ENCODE measurements at regions not wholly inside any gene's neighbourhood (a gene's known extent, or its start where the extent isn't known, plus 50 kb on each side); places are given as distances from the start of the nearest gene placed in this dataset.
A peak's percentile ranks its signal among the peaks of the same experiment; 100 is the strongest.

DNA sequence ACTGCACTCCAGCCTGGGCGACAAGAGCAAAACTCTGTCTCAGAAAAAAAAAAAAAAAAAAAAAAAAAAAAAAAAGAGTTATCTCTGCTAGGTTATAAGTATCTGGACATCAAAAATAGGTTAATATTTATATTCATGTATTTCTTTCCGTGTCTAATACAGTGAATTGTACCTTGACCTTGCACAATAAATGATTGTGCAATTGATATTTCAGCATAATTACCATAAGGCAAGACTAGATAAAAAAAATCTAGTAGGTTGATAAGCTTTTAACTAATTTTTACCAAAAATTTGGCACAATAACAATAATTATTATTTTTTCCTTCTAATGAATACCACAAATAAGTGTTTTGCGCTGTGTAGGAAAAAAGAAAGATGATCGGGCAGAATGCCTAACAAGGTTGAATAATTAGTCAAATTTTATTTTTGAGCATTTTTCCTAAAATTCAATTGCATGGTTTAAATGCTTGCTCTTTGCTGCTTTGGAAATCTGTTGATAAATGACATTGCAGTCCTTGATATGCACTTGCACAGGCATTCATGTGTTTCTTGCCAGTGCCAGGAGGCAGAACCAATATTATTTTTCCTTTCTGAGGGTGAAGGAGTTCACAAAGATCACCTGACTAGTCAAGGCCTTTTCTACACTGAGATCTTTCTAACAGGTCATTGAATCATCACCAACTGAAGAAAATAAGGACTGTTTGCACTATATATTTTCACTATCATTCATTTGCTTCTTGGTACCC lies 127.5 kb downstream of the ARRDC3 start:
- no peaks in the 10 kb centered on the region for H3K36me3 ChIP-seq (replicated peaks; ENCODE audit: insufficient read depth, low read length)
- no peak for TF ChIP-seq EZH2phosphoT487 (IDR thresholded peaks at IDR 0.05; ENCODE audit: low read length)
- H3K4me2 ChIP-seq (ENCODE audit: low read depth, low read length), result no peak overlapping the region
- no peaks in the 10 kb centered on the region for H3K27me3 ChIP-seq (replicated peaks; ENCODE audit: insufficient read depth, low read length)
- H2AFZ ChIP-seq (ENCODE audit: low read length), result no peak overlapping the region
- H3K9me3 ChIP-seq (replicated peaks; ENCODE audit: insufficient read depth, low read length), result no peaks in the 10 kb centered on the region
- DNase-seq, result no peak
- no peaks in the 10 kb centered on the region for H3K4me1 ChIP-seq (ENCODE audit: low read length)
- H3K27ac ChIP-seq (ENCODE audit: low read length), result no peak overlapping the region
- no peaks in the 10 kb centered on the region for H3K9me2 ChIP-seq (replicated peaks; ENCODE audit: insufficient read depth, low read length)
- H3K79me2 ChIP-seq (ENCODE audit: low read length), result no peaks in the 10 kb centered on the region
- no peaks in the 10 kb centered on the region for H3F3A ChIP-seq (ENCODE audit: insufficient read depth, low read length)
- H3K9ac ChIP-seq (ENCODE audit: low read length), result no peak overlapping the region
- H3K4me3 ChIP-seq (ENCODE audit: low read length), result no peak overlapping the region
- H4K20me1 ChIP-seq (ENCODE audit: insufficient read depth, low read length), result no peaks in the 10 kb centered on the region

DNA sequence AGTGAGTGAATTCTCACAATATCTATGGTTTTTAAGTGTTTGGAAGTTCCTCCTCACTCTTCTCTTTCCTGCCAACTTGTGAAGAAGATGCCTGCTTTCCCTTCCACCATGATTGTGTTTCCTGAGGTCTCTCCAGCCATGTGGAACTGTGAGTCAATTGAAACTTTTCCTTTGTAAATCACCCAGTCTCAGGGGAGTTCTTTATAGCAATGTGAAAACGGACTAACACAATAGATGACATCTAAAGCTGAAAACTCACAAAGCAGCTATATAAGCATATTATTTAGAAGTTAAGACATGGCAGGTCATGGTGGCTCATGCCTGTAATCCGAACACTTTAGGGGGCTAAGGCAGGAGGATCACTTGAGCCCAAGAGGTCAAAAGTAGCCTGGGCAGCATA lies 130.2 kb downstream of the ARRDC3 start:
- H3K79me2 ChIP-seq (ENCODE audit: low read length), result no peaks in the 10 kb centered on the region
- H3K27ac ChIP-seq (ENCODE audit: low read length), result no peak overlapping the region
- no peaks in the 10 kb centered on the region for H3K4me1 ChIP-seq (ENCODE audit: low read length)
- H3K4me3 ChIP-seq (ENCODE audit: low read length), result no peak overlapping the region
- no peak overlapping the region for H3K9ac ChIP-seq (ENCODE audit: low read length)
- no peaks in the 10 kb centered on the region for H3K9me2 ChIP-seq (replicated peaks; ENCODE audit: insufficient read depth, low read length)
- H3F3A ChIP-seq (ENCODE audit: insufficient read depth, low read length), result no peaks in the 10 kb centered on the region
- TF ChIP-seq EZH2 (optimal IDR thresholded peaks at IDR 0.05; ENCODE audit: low read depth, low read length) (no peak), EZH2phosphoT487 (IDR thresholded peaks at IDR 0.05; ENCODE audit: low read length) (no peak)
- TF ChIP-seq, protein P1, sequence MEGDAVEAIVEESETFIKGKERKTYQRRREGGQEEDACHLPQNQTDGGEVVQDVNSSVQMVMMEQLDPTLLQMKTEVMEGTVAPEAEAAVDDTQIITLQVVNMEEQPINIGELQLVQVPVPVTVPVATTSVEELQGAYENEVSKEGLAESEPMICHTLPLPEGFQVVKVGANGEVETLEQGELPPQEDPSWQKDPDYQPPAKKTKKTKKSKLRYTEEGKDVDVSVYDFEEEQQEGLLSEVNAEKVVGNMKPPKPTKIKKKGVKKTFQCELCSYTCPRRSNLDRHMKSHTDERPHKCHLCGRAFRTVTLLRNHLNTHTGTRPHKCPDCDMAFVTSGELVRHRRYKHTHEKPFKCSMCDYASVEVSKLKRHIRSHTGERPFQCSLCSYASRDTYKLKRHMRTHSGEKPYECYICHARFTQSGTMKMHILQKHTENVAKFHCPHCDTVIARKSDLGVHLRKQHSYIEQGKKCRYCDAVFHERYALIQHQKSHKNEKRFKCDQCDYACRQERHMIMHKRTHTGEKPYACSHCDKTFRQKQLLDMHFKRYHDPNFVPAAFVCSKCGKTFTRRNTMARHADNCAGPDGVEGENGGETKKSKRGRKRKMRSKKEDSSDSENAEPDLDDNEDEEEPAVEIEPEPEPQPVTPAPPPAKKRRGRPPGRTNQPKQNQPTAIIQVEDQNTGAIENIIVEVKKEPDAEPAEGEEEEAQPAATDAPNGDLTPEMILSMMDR (IDR thresholded peaks at IDR 0.05; ENCODE audit: low read length), result no peak
- no peak for DNase-seq
- H2AFZ ChIP-seq (ENCODE audit: low read length), result no peak overlapping the region
- H3K27me3 ChIP-seq (replicated peaks; ENCODE audit: insufficient read depth, low read length), result no peaks in the 10 kb centered on the region
- no peak overlapping the region for H3K4me2 ChIP-seq (ENCODE audit: low read depth, low read length)
- H3K9me3 ChIP-seq (replicated peaks; ENCODE audit: insufficient read depth, low read length), result no peaks in the 10 kb centered on the region
- no peaks in the 10 kb centered on the region for H3K36me3 ChIP-seq (replicated peaks; ENCODE audit: insufficient read depth, low read length)
- no peaks in the 10 kb centered on the region for H4K20me1 ChIP-seq (ENCODE audit: insufficient read depth, low read length)

DNA sequence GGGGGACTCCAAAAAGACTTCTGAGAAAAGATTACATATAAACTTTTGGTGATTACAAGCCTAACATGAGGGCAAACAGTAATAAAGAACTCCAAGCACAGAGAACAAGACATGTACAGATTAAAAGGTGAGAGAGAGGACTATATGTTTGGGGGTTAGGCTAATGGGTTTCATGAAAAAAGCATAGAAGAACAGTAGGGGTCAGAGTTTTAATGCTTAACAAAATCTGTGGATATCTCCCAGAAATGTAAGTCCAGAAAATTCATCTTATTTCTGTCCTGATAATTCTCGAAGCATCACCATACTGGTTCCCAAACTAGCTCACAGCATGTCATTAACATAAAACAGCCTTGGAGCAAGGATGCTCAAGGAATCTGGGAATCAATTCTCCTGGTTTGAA lies 137.2 kb downstream of the ARRDC3 start:
- no peaks in the 10 kb centered on the region for H4K20me1 ChIP-seq (ENCODE audit: insufficient read depth, low read length)
- H3K79me2 ChIP-seq (ENCODE audit: low read length), result no peaks in the 10 kb centered on the region
- no peaks in the 10 kb centered on the region for H3K4me1 ChIP-seq (ENCODE audit: low read length)
- TF ChIP-seq, protein P1 (IDR thresholded peaks at IDR 0.05; ENCODE audit: low read length), result peak; percentile 32
- TF ChIP-seq EZH2phosphoT487 (IDR thresholded peaks at IDR 0.05; ENCODE audit: low read length), result no peak
- H3K36me3 ChIP-seq (replicated peaks; ENCODE audit: insufficient read depth, low read length), result no peaks in the 10 kb centered on the region
- no peaks in the 10 kb centered on the region for H3K9me3 ChIP-seq (replicated peaks; ENCODE audit: insufficient read depth, low read length)
- no peak overlapping the region for H3K9ac ChIP-seq (ENCODE audit: low read length)
- H3F3A ChIP-seq (ENCODE audit: insufficient read depth, low read length), result no peaks in the 10 kb centered on the region
- no peak overlapping the region for H3K4me3 ChIP-seq (ENCODE audit: low read length)
- no peak for DNase-seq
- H3K27ac ChIP-seq (ENCODE audit: low read length), result no peak overlapping the region
- no peaks in the 10 kb centered on the region for H3K27me3 ChIP-seq (replicated peaks; ENCODE audit: insufficient read depth, low read length)
- H3K9me2 ChIP-seq (replicated peaks; ENCODE audit: insufficient read depth, low read length), result no peaks in the 10 kb centered on the region
- no peak overlapping the region for H3K4me2 ChIP-seq (ENCODE audit: low read depth, low read length)
- H2AFZ ChIP-seq (ENCODE audit: low read length), result no peak overlapping the region

DNA sequence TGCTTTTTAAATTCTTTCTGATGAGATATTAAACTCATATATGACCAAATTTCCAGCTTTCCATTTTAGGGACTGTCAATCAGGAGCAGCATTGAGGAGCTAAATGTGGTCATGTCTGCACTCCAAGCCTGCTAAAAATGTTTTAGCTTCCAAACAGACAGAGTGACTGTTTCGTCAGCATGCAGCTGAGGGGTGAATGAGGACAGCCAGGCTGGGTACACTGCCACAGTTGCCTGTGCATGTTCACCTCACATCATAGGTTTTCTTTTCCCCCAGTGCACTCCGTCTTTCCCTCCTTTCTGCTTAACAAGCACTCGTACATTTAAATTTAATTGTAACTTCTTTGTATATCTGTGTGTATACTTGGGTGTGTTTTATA lies 138.1 kb downstream of the ARRDC3 start:
- Histone ChIP-seq H4K20me1 (ENCODE audit: insufficient read depth, low read length) (no peaks in the 10 kb centered on the region), H3K79me2 (ENCODE audit: low read length) (no peaks in the 10 kb centered on the region), H3K4me1 (ENCODE audit: low read length) (no peaks in the 10 kb centered on the region), H3K9me2 (replicated peaks; ENCODE audit: insufficient read depth, low read length) (no peaks in the 10 kb centered on the region), H3K36me3 (replicated peaks; ENCODE audit: insufficient read depth, low read length) (no peaks in the 10 kb centered on the region), H3K4me2 (ENCODE audit: low read depth, low read length) (no peak overlapping the region), H3K9me3 (replicated peaks; ENCODE audit: insufficient read depth, low read length) (no peaks in the 10 kb centered on the region), H3K9ac (ENCODE audit: low read length) (no peak overlapping the region), H3K27ac (ENCODE audit: low read length) (no peak overlapping the region), H3K4me3 (ENCODE audit: low read length) (no peak overlapping the region), H2AFZ (ENCODE audit: low read length) (no peak overlapping the region), H3K27me3 (replicated peaks; ENCODE audit: insufficient read depth, low read length) (no peaks in the 10 kb centered on the region), H3F3A (ENCODE audit: insufficient read depth, low read length) (no peaks in the 10 kb centered on the region)
- TF ChIP-seq, protein P1 (IDR thresholded peaks at IDR 0.05; ENCODE audit: low read length), result no peak
- TF ChIP-seq EZH2 (optimal IDR thresholded peaks at IDR 0.05; ENCODE audit: low read depth, low read length) (no peak), EZH2phosphoT487 (IDR thresholded peaks at IDR 0.05; ENCODE audit: low read length) (no peak)
- DNase-seq, result no peak
